Lower leg skin (tissue), 3 donors: ENCODE measurements at regions not wholly inside any gene's neighbourhood (a gene's known extent, or its start where the extent isn't known, plus 50 kb on each side); places are given as distances from the start of the nearest gene placed in this dataset.

Experiments used
- CTCF ChIP-seq, 3 donors: fragments of 450-650 bp; IDR thresholded peaks; one replicate each; pipeline ENCODE4 v1.5.1; 2016; ENCODE audit warnings: antibody characterized with exemption in 3 of 3, mild to moderate bottlenecking in 3 of 3, moderate library complexity in 2 of 3
- POLR2A ChIP-seq, 2 donors: fragments of 450-650 bp; IDR thresholded peaks; one replicate each; pipeline ENCODE4 v1.6.1; 2016 to 2017; ENCODE audit warnings: antibody characterized with exemption in 2 of 2, mild to moderate bottlenecking in 1 of 2, moderate library complexity in 1 of 2

GRCh38 chrX:39739585-39739984, 358.2 kb downstream of the BCOR start:
- no peak for TF ChIP-seq CTCF (IDR thresholded peaks at IDR 0.05)
- TF ChIP-seq POLR2A (IDR thresholded peaks at IDR 0.05) = no peak
